GM23338 (cell line): ENCODE measurements at regions not wholly inside any gene's neighbourhood (a gene's known extent, or its start where the extent isn't known, plus 50 kb on each side); places are given as distances from the start of the nearest gene placed in this dataset.
A peak's percentile ranks its signal among the peaks of the same experiment; 100 is the strongest.

Experiments
- ATAC-seq: fragments of 200-7000 bp; cut with Tn5 transposase; 3 replicates; pipeline ENCODE4 v1.9.1; 2020
- DNase-seq: peaks from one replicate; pipeline ENCODE4 v3.0.0-alpha.2; 2015; ENCODE audit warnings: low spot score
- H2AFZ ChIP-seq: fragments of 200-600 bp; sonication (generic); 2 replicates; pipeline ENCODE4 v1.8.0; 2016; ENCODE audit warnings: antibody characterized with exemption, mild to moderate bottlenecking, moderate library complexity
- H3F3A ChIP-seq: fragments of 200-600 bp; sonication (generic); replicated peaks from 2 replicates; pipeline ENCODE4 v1.8.0; 2017; ENCODE audit warnings: antibody characterized with exemption, mixed run types, low read depth
- H3K27ac ChIP-seq: fragments of 200-600 bp; sonication (generic); 2 replicates; pipeline ENCODE4 v1.6.1; 2016; ENCODE audit warnings: low read depth
- H3K27me3 ChIP-seq: fragments of 200-600 bp; sonication (generic); 2 replicates; pipeline ENCODE4 v1.8.0; 2016; ENCODE audit warnings: mild to moderate bottlenecking, mixed run types, moderate library complexity; ENCODE audit not compliant: insufficient read depth
- H3K36me3 ChIP-seq: fragments of 200-600 bp; sonication (generic); 2 replicates; pipeline ENCODE4 v1.8.0; 2016; ENCODE audit warnings: mild to moderate bottlenecking; ENCODE audit not compliant: insufficient read depth
- H3K4me1 ChIP-seq: fragments of 200-600 bp; sonication (generic); 2 replicates; pipeline ENCODE4 v1.8.0; 2016; ENCODE audit warnings: mild to moderate bottlenecking, moderate library complexity; ENCODE audit not compliant: insufficient read depth
- H3K4me2 ChIP-seq: fragments of 200-600 bp; sonication (generic); 2 replicates; pipeline ENCODE4 v1.7.1; 2017; ENCODE audit warnings: mixed run types
- H3K4me3 ChIP-seq: fragments of 200-600 bp; sonication (generic); 2 replicates; pipeline ENCODE4 v1.6.1; 2016; ENCODE audit warnings: mixed run types
- H3K79me2 ChIP-seq: fragments of 200-600 bp; sonication (generic); replicated peaks from 2 replicates; pipeline ENCODE4 v1.8.0; 2017; ENCODE audit warnings: mild to moderate bottlenecking; ENCODE audit not compliant: insufficient read depth
- H3K9me2 ChIP-seq: fragments of 200-600 bp; sonication (generic); 2 replicates; pipeline ENCODE4 v1.8.0; 2017; ENCODE audit not compliant: insufficient read depth
- H4K20me1 ChIP-seq: fragments of 200-600 bp; sonication (generic); replicated peaks from 2 replicates; pipeline ENCODE4 v1.8.0; 2017; ENCODE audit warnings: mild to moderate bottlenecking; ENCODE audit not compliant: insufficient read depth
- H3K27ac Mint-ChIP-seq: 2 replicates; pipeline ENCODE4 v1.8.0; 2020; ENCODE audit warnings: inconsistent platforms, mild to moderate bottlenecking, moderate library complexity, mixed read lengths
- H3K27me3 Mint-ChIP-seq: 3 replicates; pipeline ENCODE4 v1.8.0; 2022; ENCODE audit warnings: low read depth, mild to moderate bottlenecking, moderate library complexity, mixed read lengths, inconsistent platforms; ENCODE audit not compliant: insufficient read depth, poor library complexity
- H3K36me3 Mint-ChIP-seq: 3 replicates; pipeline ENCODE4 v1.8.0; 2021; ENCODE audit warnings: low read depth, mild to moderate bottlenecking, inconsistent platforms, moderate library complexity, mixed read lengths
- H3K4me1 Mint-ChIP-seq: 3 replicates; pipeline ENCODE4 v1.8.0; 2020; ENCODE audit warnings: mild to moderate bottlenecking, inconsistent platforms, mixed read lengths
- H3K4me3 Mint-ChIP-seq: 3 replicates; pipeline ENCODE4 v1.8.0; 2021; ENCODE audit warnings: moderate library complexity, mild to moderate bottlenecking, inconsistent platforms, mixed read lengths
- H3K9me3 Mint-ChIP-seq: 3 replicates; pipeline ENCODE4 v1.8.0; 2020; ENCODE audit warnings: moderate library complexity, mild to moderate bottlenecking, inconsistent platforms, mixed read lengths
- CREB1 ChIP-seq: fragments of 250-450 bp; sonication (Bioruptor Pico); IDR thresholded peaks from 2 replicates; pipeline ENCODE4 v1.5.0; 2020; ENCODE audit warnings: low read depth, mild to moderate bottlenecking, moderate library complexity
- CTCF ChIP-seq, 2 experiments: fragments of 200-600 bp in 1 of 2; sonication (generic) in 1 of 2; conservative IDR thresholded peaks; 2 replicates each; pipeline versions ENCODE4 v1.5.1 to v1.6.1; 2016 to 2017; ENCODE audit warnings: antibody characterized with exemption in 2 of 2, low read depth in 2 of 2, mild to moderate bottlenecking in 2 of 2, moderate library complexity in 1 of 2
- ETS1 ChIP-seq: IDR thresholded peaks from 2 replicates; pipeline ENCODE4 v1.6.1; 2016; ENCODE audit warnings: antibody characterized with exemption
- EZH2 ChIP-seq: fragments of 200-600 bp; sonication (generic); IDR thresholded peaks from one replicate; pipeline ENCODE4 v1.8.0; 2017; ENCODE audit warnings: antibody characterized with exemption, mild to moderate bottlenecking, low read depth; ENCODE audit not compliant: unreplicated experiment
- EZH2phosphoT487 ChIP-seq: fragments of 200-600 bp; sonication (generic); IDR thresholded peaks from one replicate; pipeline ENCODE4 v1.8.1; 2018; ENCODE audit warnings: antibody characterized with exemption; ENCODE audit not compliant: unreplicated experiment
- JUNB ChIP-seq: IDR thresholded peaks from one replicate; pipeline ENCODE4 v1.6.1; 2016; ENCODE audit warnings: antibody characterized with exemption; ENCODE audit not compliant: unreplicated experiment
- NANOG ChIP-seq: IDR thresholded peaks from 2 replicates; pipeline ENCODE4 v1.6.1; 2016; ENCODE audit warnings: antibody characterized with exemption, borderline replicate concordance
- POLR2AphosphoS5 ChIP-seq: IDR thresholded peaks from 2 replicates; pipeline ENCODE4 v1.6.1; 2016; ENCODE audit warnings: antibody characterized with exemption, low read depth
- REST ChIP-seq: IDR thresholded peaks from one replicate; pipeline ENCODE4 v1.6.1; 2018; ENCODE audit warnings: antibody characterized with exemption; ENCODE audit not compliant: unreplicated experiment
- STAT1 ChIP-seq: IDR thresholded peaks from one replicate; pipeline ENCODE4 v1.6.1; 2016; ENCODE audit warnings: antibody characterized with exemption; ENCODE audit not compliant: unreplicated experiment
- ZNF114 ChIP-seq: fragments of 250-450 bp; sonication (Bioruptor Pico); IDR thresholded peaks from 2 replicates; pipeline ENCODE4 v1.5.0; 2020; ENCODE audit warnings: mild to moderate bottlenecking, moderate library complexity
- ZNF331 ChIP-seq: fragments of 250-450 bp; sonication (Bioruptor Pico); IDR thresholded peaks from 2 replicates; pipeline ENCODE4 v1.5.0; 2020; ENCODE audit warnings: low read depth, mild to moderate bottlenecking, moderate library complexity
- ZNF462 ChIP-seq: fragments of 250-450 bp; sonication (Bioruptor Pico); IDR thresholded peaks from 2 replicates; pipeline ENCODE4 v1.5.0; 2020; ENCODE audit warnings: mild to moderate bottlenecking, moderate library complexity

- no peaks in the 10 kb centered on the region for H3K36me3 Mint-ChIP-seq
- H2AFZ ChIP-seq, result peak overlapping the region; percentile 38; the same call in 1 of the 2 replicates
- peaks cover 5% of the 10 kb centered on the region for H3K27me3 Mint-ChIP-seq
- no peaks in the 10 kb centered on the region for H3F3A ChIP-seq
- H4K20me1 ChIP-seq, result no peaks in the 10 kb centered on the region
- H3K9me2 ChIP-seq, result no peaks in the 10 kb centered on the region
- no peak overlapping the region for H3K27ac Mint-ChIP-seq
- H3K4me2 ChIP-seq, result no peak overlapping the region
- H3K27me3 ChIP-seq, result no peaks in the 10 kb centered on the region
- TF ChIP-seq CTCF (conservative IDR thresholded peaks at IDR 0.05; ENCODE audit: low read depth in 2 of 2) (no peak), EZH2 (no peak), ETS1 (no peak), POLR2AphosphoS5 (no peak), ZNF331 (CRISPR knock-in tag) (no peak), REST (no peak), STAT1 (no peak), CREB1 (CRISPR knock-in tag) (no peak), EZH2phosphoT487 (no peak), ZNF114 (CRISPR knock-in tag) (no peak), NANOG (no peak), JUNB (no peak), ZNF462 (CRISPR knock-in tag) (no peak)
- peaks cover under 1% of the 10 kb centered on the region; the same call in 1 of the 3 replicates for H3K9me3 Mint-ChIP-seq
- no peak overlapping the region for H3K4me3 Mint-ChIP-seq
- H3K4me1 Mint-ChIP-seq, result no peaks in the 10 kb centered on the region
- ATAC-seq (no peak), DNase-seq (no peak)
- no peaks in the 10 kb centered on the region for H3K4me1 ChIP-seq
- no peaks in the 10 kb centered on the region for H3K79me2 ChIP-seq
- H3K36me3 ChIP-seq, result no peaks in the 10 kb centered on the region
- H3K27ac ChIP-seq, result no peak overlapping the region
- no peak overlapping the region for H3K4me3 ChIP-seq
These were observed 545.8 kb downstream of the EBF1 start for GRCh38 chr5:158553962-158554336.
